Activated CD8-positive, alpha-beta memory T cell treated with anti-CD3 and anti-CD28 coated beads for 1 hour (primary cell): ENCODE measurements at regions not wholly inside any gene's neighbourhood (a gene's known extent, or its start where the extent isn't known, plus 50 kb on each side); places are given as distances from the start of the nearest gene placed in this dataset.

Experiments used
- DNase-seq, 2 donors: peaks; one replicate each; pipeline ENCODE4 v3.0.0-alpha.2; 2020; ENCODE audit warnings: low read depth in 1 of 2; ENCODE audit errors: extremely low read depth in 1 of 2

DNA sequence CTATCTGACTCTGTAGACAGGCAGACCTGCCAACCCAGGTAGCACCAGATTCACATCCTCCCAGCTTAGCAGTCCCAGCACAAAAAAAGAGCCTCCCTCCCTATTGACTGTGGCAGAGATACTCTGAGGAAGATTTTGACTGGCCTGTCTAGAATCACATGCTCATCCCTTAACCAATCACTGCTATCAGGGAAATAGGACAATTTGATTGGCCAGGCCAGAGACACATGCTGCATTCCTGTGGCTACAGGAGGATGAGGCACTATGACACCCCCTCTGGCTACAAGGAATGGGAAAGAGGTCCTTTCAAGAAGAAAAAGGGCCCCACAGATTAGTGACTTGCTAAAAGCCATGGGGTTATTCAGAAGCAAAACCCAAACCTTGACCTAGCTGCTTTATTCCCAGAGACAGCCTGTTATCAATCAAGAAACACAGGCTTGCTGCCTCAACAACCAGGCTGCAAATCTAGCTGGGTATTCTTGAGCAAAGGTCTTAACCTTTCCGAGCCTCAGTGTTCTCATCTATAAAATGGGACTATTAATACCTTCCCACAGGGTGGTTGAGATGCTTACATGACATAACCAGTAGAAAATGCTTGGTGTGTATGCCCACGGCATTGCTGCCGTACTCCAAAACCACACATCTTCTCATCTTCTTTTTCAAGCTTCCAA is 147.6 kb downstream of the BCOR start:
- DNase-seq: no peak

GRCh38 chrX:39952989-39953388 is 144.8 kb downstream of the BCOR start:
- no peak for DNase-seq

DNA sequence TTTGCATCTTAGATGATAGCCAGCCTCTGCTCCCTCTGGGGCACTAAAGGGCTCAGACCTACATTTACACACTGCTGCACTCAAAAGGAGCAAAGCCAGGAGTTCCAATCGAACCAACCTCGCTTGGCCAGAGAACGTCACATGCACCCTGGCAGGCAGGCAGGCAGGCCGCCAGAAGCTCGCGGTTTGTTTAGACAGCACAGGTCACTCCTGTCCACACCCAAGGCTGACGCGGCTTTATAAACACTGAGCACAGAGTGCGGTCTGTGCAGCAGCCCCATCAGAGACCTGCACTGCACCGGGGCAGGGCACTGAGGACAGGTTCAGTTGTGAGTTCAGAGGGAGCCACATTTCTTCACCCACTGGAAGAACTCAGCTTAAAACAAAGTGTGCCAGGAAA is 143.9 kb downstream of the BCOR start:
- DNase-seq: no peak

- no peak for DNase-seq
Measured at GRCh38 chrX:39954851-39955250, 142.9 kb downstream of the BCOR start.

- DNase-seq: no peak
Measured at GRCh38 chrX:39955625-39956024, 142.1 kb downstream of the BCOR start.

DNA sequence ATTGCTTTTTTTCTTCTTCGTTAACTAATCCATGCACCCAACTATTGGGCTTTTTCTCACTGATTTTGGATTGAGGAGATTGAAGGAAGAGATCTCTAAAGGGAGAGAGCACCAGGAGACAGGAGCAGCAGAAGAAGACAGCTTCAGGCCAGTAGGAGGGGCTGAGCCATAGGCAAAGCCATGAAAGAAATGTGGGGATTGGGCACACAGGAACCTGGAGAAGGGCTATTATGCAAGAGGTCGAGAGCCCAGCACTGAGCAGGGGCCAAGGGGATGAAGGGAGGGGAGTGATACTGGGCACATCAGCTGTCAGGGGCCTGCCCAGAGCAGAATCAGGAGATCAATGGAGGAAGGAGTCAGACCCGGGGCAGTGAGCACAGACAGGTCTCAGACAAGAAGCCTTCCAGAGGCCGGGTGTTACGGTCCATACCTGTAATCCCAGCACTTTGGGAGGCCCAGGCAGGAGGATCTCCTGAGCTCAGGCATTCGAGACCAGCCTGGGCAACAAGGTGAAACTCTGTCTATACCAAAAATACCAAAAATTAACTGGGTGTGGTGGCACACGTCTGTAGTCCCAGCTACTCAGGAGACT is 140.9 kb downstream of the BCOR start:
- DNase-seq: no peak

DNA sequence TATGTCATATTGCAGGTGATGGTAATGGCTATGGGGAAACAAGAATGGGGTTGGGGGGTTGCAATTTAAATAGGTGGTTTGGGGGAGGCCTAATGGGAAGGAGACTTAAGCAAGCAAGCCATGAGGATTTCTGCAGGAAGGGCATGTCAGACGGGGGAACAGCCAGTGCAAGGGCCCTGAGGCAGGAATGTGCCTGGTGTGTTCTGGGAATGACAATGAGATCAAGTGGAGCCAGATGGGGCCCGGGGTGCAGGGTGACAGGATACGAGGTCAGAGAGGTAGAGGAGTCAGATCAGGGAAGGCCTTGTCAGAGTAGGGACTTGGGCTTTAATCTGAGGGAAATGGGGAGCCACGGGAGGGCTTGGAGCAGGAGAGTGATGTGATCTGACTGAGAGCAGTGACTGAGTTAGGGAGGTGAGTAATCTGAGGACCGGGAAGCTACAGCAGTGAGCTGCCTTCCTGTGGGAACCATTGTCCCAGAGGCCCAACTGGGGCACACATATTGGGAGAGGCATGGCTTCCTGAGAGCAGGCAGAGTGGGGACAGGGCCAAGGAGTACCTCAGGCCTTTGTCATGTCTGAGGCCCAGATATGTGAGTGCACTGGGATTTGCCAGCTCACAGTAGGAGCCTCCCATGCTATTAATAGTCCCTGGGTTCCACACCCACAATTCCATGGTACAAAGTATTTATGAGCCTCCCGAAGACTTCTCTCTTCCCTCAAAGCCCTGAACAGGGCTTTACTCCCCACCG is 139.8 kb downstream of the BCOR start:
- DNase-seq: no peak

DNA sequence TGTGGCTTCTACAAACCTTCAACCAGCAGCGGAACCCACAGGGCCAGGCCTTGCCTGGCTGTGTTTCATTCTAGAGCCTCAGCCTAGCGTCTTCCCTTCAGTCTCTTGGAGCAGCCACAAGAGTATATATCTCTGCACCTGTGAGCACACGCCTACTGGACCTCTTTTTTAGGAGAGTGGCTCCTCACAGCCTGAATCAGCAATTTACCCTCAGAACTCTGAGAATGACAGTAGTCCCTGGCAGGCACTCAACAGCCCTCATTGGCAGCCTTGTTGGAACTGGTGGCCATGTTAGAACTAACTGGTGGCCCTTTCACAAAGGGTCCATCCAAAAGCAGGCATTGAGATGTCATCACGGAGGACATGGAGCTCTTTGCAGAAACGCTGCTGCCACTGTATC is 138.9 kb downstream of the BCOR start:
- DNase-seq: no peak

DNA sequence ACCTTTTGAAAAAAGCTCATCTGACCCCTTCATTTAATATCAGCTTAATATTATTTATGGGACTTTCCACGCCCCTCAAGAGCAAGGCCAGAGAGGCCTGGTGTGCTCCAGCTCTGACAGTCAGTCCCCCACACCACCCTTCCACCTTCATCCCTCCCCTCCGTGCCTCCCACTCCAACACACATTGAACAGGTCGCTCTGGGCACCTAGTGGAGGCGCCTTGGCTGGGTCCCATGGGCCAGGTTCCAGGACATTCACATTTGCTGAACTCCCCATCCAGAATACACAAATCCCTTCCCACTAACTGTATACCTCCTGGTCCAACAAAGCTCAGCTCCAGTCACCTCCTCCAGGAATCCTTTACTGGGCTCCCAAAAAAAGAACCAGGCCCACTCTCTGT is 137.5 kb downstream of the BCOR start:
- DNase-seq: no peak

- DNase-seq: no peak
Measured at GRCh38 chrX:39961441-39961840, 136.3 kb downstream of the BCOR start.

GRCh38 chrX:39965051-39965573 is 132.6 kb downstream of the BCOR start:
- no peak for DNase-seq

DNA sequence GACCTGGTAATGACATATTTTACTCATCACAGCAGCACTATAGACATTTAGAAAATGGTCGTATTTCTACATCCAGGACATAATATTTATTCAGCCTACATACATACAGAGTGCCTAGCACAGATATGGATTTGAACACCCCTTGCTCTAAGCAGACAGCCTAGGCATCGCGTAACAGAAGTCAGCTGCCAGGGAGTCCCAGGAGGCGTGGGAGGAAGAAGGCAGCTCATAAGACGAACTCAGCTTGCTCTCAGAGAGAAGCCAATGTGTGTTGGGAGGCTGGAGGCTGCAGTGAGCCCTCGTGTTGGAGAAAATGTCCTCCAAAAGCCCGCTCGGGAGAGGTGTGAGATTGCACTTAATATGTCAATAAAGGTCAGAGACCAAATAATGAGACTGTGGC is 131.6 kb downstream of the BCOR start:
- DNase-seq: no peak

- no peak for DNase-seq
Measured at GRCh38 chrX:39967348-39967747, 130.4 kb downstream of the BCOR start.

GRCh38 chrX:39969099-39969818 is 128.5 kb downstream of the BCOR start:
- no peak for DNase-seq

GRCh38 chrX:39969819-39970504 is 127.8 kb downstream of the BCOR start:
- no peak for DNase-seq

DNA sequence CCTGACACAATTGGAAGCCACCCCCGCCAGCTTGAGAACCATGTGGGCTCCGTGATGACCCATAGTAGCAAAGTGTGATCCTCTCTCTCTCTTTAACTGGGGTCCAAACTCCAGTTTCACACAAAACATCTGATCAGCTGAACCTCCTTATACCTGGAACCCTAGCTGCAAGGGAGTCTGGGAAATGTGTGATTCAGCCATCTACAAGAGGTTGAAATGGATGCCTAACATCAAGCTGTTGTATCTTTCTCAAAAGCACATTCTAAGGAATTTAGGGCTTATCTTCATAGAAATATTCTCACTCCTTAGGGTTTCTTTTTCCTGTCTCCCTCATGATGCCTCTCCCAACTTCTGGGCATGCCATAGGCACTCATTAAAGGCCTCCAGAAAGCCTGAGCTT is 126.0 kb downstream of the BCOR start:
- no peak for DNase-seq

DNA sequence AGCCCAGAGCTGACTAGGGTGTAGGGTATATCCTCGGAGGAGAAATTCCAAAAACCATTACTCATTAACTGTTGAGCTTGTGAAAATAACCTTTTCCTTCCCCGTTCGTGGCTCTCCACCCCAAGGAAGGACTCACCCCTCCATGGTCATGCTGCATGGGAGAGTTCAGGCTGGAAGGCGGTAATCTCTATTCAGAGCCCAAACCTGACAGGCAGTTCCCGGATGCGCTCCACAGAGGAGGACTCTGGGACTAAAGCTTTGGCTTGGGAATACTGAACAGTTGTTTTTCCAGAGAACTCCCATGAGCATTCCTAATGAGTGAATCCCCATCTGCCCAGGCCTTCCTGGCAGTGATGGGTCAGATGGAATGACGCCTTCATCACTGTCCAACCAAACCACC is 125.4 kb downstream of the BCOR start:
- no peak for DNase-seq

GRCh38 chrX:39973810-39974209 is 123.9 kb downstream of the BCOR start:
- no peak for DNase-seq

GRCh38 chrX:39974270-39974669 is 123.5 kb downstream of the BCOR start:
- no peak for DNase-seq

- DNase-seq: no peak
Measured at GRCh38 chrX:39975101-39975925, 122.4 kb downstream of the BCOR start.
